Activated CD8-positive, alpha-beta memory T cell treated with anti-CD3 and anti-CD28 coated beads, Interleukin-2, amount 10 ng/mL, durations not matched to agents 7 days and 5 days (primary cell): ENCODE measurements at regions not wholly inside any gene's neighbourhood (a gene's known extent, or its start where the extent isn't known, plus 50 kb on each side); places are given as distances from the start of the nearest gene placed in this dataset.
"Not testable (repeated sequence)": the region's sequence is repeated elsewhere in the genome, so short reads cannot be mapped to it uniquely, and the experiment has no call there.

Experiments used
- ATAC-seq: fragments of 150-1000 bp; cut with Tn5 transposase; one replicate; pipeline ENCODE4 v1.10.0; 2021; ENCODE audit warnings: moderate library complexity
- CTCF ChIA-PET: fragments of 350-600 bp; sonication (Branson Sonifier 250); formaldehyde crosslinking; loops from one replicate; lab custom pipeline; 2021; ENCODE audit warnings: antibody characterized with exemption; lab: Charles Lee
- DNase-seq: peaks from one replicate; pipeline ENCODE4 v3.0.0-alpha.2; 2020
- H3K27ac Mint-ChIP-seq: one replicate; pipeline ENCODE4 v1.8.0; 2021; ENCODE audit warnings: mild to moderate bottlenecking, mixed read lengths
- H3K27me3 Mint-ChIP-seq: one replicate; pipeline ENCODE4 v1.8.0; 2021; ENCODE audit warnings: mixed read lengths
- H3K36me3 Mint-ChIP-seq: one replicate; pipeline ENCODE4 v1.8.0; 2021; ENCODE audit warnings: mild to moderate bottlenecking, mixed read lengths
- H3K4me1 Mint-ChIP-seq: one replicate; pipeline ENCODE4 v1.8.0; 2021; ENCODE audit warnings: mixed read lengths
- H3K4me3 Mint-ChIP-seq: one replicate; pipeline ENCODE4 v1.8.0; 2021; ENCODE audit warnings: mild to moderate bottlenecking, moderate library complexity, mixed read lengths
- H3K9me3 Mint-ChIP-seq: one replicate; pipeline ENCODE4 v1.8.0; 2022; ENCODE audit warnings: low read depth, mixed read lengths

DNA sequence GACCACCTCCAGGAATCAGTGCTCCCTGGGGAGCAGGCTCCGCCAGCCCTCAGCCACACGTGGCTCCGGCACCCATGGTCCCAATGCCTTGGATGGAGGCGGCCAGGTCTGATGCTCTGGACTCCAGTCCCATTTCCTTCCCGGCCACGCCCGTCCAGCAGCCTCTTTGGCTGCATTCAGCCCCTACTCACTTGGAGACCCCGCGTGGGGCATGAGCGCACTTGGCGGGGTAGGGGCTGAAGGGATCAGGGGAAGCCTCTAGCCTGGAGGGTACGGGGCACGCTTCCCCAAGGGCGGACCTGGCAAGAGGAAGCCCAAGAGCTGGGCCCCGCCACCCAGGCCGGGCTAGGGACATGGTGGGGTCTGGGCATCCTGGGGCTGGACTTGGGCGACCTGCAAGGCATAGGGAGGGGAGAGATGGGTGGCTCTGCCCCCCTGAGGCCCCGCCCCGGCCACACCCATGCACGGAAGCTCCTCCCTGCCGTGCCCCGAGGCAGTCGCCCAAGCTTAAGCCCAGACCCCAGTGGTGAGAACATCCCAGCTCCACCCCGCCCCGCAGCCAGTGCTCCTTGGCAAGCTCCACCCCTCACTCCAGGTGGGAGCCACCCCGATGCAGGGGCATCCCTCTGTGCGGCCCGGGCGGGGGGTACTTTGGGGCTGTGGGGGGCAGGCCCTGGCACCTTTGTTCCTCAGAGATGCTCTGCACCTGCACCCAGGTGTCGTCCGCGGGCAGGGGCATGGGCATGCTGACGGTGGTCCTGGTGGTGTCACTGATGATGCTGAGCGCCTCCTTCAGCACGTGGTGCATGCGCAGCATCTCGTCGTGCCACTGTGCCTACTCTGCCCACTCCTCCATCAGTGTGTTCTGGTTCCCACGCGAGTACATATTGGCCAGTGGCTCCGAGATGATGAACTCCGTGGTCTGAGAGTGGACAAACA lies 163.5 kb downstream of the GOLGA6L4 start:
- peak; percentile 34 for DNase-seq
- H3K9me3 Mint-ChIP-seq, result no peaks in the 10 kb centered on the region
- H3K4me1 Mint-ChIP-seq, result no peaks in the 10 kb centered on the region
- H3K27me3 Mint-ChIP-seq, result no peaks in the 10 kb centered on the region
- H3K27ac Mint-ChIP-seq, result no peak overlapping the region
- H3K4me3 Mint-ChIP-seq, result no peak overlapping the region
- CTCF ChIA-PET, result no interaction called here
- ATAC-seq, result no peak
- H3K36me3 Mint-ChIP-seq, result no peaks in the 10 kb centered on the region

DNA sequence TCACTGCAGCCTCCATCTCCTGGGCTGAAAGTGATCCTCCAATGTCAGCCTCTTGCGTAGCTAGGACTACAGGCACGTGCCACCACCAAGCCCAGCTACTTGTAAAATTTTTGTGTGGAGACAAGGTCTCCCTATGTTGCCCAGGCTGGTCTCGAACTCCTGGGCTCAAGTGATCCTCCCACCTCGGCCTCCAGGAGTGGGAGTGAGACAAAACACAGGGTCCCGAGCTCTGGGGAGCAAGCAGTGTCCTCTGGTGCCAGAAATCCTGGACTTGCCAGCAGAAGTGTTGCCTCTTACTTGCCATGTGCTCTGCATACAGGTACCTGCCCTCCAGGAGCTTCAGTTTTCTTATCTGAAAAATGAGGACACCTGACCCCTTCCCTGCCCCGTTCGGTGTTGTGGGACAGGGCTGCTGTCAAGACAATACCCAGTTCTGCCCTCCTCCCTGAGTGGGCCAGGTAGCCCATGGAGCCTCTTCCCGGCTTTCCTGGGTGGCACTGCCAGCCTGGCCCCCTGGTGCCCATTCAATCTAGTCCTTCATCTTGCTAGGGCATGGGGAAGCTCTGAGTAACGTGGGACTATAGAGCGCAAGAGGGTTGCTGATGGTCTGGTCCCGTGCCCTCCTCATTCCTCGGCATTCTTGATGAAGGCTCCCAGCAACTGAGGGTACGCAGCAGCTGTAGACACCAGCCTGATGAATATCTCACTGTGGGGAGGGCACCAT lies 164.6 kb downstream of the GOLGA6L4 start:
- H3K4me1 Mint-ChIP-seq, result no peaks in the 10 kb centered on the region
- H3K27me3 Mint-ChIP-seq, result no peaks in the 10 kb centered on the region
- peak; percentile 27 for DNase-seq
- H3K4me3 Mint-ChIP-seq, result no peak overlapping the region
- CTCF ChIA-PET, result no interaction called here
- H3K36me3 Mint-ChIP-seq, result no peaks in the 10 kb centered on the region
- ATAC-seq, result no peak
- H3K27ac Mint-ChIP-seq, result no peak overlapping the region
- no peaks in the 10 kb centered on the region for H3K9me3 Mint-ChIP-seq

DNA sequence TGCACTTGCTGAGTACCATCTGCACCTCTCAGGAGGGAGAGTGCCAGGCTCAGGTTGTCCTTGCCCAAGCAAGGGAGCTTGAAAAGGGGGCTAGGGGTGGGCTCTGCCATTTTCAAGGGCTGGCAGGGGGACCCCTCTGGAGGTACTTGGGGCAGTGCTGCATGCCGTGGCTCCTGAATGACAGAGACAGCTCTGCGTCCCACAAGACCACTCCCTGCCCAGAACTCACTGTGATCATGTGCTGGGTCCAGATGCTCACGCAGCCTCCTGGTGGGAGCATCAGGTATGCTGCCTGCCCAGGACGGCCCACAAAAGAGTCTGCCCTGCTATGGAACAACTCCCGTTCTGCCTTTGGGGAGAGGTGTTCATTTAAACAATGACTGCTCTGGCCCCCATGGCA lies 165.2 kb downstream of the GOLGA6L4 start:
- H3K36me3 Mint-ChIP-seq, result no peaks in the 10 kb centered on the region
- no peaks in the 10 kb centered on the region for H3K9me3 Mint-ChIP-seq
- H3K27me3 Mint-ChIP-seq, result no peaks in the 10 kb centered on the region
- DNase-seq (peak; percentile 16), ATAC-seq (no peak)
- CTCF ChIA-PET, result no interaction called here
- no peaks in the 10 kb centered on the region for H3K4me1 Mint-ChIP-seq
- H3K27ac Mint-ChIP-seq, result no peak overlapping the region
- H3K4me3 Mint-ChIP-seq, result no peak overlapping the region

DNA sequence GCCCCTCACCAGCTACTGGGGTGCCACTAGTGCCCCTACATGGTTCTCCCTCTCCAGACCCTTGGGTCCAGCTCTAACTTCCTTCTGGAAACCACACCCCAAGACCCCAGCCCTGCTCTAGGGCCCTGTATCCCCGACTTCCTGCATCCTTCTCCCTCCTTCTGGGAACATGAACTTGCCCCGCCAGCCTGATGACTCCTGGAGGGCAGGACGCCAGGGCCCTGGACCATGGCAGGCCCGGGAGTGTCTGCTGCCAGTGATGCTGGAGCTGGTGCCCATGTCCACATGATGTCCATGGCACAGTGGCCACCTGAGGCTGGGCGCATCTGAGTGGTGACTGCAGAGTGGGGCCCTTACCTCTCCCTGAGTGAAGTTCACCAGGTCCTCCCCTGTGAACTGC lies 165.9 kb downstream of the GOLGA6L4 start:
- DNase-seq, H3K27ac Mint-ChIP-seq, H3K4me3 Mint-ChIP-seq, H3K27me3 Mint-ChIP-seq, H3K9me3 Mint-ChIP-seq, H3K36me3 Mint-ChIP-seq, ATAC-seq, CTCF ChIA-PET, H3K4me1 Mint-ChIP-seq: not testable (repeated sequence)

DNA sequence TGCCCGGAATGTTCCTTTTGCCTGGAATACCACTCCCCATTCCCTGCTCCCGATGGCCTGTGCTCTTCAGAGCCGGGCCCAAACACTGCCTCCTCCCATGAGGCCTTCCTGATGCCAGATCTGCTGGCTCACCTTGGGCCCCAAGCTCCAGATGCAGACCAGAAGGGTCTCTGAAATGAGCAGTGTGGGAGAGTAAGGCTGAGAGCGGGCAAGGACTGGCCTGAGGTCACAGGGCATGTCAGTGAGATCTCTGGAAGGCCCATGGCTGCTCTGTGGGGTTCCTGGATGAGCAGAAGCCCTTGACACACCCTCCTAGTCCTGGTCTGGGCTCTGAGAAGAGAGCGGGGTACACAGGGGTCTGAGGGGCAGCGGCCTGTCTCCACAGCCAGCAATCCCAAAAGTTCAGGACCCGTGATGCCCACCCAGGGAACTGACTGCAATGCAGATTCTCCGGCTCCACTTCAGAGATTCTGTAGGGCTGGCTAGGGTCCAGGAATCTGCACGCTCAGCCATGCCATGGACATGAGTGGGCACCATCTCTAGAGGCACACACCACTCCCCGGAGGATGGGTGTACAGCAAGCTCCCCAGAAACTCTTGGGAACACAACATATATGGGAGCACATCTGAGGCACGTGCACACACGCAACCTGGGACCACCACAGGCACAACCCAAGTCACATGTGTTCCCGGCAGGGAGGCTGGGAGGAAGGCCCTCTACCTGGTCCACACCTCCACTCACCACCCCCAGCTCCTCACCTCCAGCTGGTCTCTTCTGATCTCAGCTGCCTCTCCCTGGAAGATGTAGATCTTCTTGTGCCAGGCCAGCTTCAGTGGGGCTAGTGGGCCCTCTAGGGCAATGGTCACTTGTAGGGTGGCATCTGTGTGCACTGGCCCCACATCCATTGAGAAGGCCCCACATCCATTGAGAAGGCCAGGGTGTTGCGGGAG lies 166.6 kb downstream of the GOLGA6L4 start:
- H3K9me3 Mint-ChIP-seq, H3K36me3 Mint-ChIP-seq, H3K27ac Mint-ChIP-seq, DNase-seq, H3K27me3 Mint-ChIP-seq, CTCF ChIA-PET, H3K4me3 Mint-ChIP-seq, ATAC-seq, H3K4me1 Mint-ChIP-seq: not testable (repeated sequence)

DNA sequence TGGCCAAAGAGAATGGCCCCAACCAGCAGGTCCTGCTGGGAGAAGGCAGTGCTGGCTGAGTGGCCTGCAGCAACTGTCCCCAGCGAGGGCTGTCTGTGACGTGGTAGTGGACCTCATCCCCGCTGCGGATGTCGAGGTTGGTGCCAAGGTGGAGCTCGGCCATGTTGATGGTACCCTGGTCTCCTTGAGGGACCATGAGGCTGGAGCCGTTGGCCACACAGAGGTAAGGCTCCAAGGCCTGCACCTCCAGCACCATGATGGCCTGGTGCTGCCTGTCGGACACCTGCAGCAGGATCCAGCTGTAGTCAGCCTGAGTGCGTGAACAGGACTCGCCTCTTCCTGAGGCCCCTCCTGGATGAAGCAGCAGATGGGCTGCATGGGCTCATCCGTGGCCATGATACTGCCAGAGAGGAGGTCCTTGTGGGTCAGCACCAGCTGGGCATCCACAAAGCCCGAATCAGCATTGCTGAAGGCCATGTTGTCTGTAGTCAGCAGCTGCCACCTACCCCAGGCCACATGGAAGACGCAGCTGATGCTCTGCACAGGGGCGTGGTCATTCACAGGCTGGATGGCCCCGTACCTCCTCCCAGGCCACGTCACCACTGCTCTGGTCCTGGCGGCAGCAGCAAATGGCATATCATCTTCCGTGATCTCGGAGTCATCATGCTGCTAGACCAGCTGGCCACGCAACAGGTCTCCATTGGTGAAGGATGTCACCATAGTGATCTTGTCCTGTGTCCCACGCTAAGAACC lies 167.5 kb downstream of the GOLGA6L4 start:
- no peak overlapping the region for H3K4me3 Mint-ChIP-seq
- CTCF ChIA-PET, result no interaction called here
- no peaks in the 10 kb centered on the region for H3K36me3 Mint-ChIP-seq
- no peaks in the 10 kb centered on the region for H3K9me3 Mint-ChIP-seq
- no peak overlapping the region for H3K27ac Mint-ChIP-seq
- H3K27me3 Mint-ChIP-seq, result no peaks in the 10 kb centered on the region
- no peak for ATAC-seq
- no peaks in the 10 kb centered on the region for H3K4me1 Mint-ChIP-seq
- no peak for DNase-seq

DNA sequence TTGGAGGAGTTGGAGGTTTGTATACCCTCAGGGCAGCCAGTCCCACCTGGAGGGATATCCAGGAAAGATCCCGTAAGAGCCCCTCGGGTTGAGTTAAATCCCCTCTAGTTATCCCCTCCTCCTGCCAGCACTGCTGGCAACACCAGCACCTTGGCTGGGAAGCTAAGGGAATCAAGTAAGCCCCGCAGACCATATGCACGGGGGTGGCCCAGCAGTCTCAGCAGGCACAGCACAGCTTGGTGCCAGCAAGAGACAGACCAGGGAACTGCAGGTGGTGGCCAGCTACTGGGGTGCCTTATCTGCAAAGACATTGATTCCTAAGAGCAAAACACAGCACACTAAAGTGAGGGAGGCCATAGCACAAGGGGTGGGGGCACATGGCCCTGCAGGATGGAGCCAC lies 173.8 kb downstream of the GOLGA6L4 start:
- DNase-seq, ATAC-seq, H3K9me3 Mint-ChIP-seq, H3K27ac Mint-ChIP-seq, CTCF ChIA-PET, H3K4me3 Mint-ChIP-seq, H3K36me3 Mint-ChIP-seq, H3K27me3 Mint-ChIP-seq, H3K4me1 Mint-ChIP-seq: not testable (repeated sequence)

DNA sequence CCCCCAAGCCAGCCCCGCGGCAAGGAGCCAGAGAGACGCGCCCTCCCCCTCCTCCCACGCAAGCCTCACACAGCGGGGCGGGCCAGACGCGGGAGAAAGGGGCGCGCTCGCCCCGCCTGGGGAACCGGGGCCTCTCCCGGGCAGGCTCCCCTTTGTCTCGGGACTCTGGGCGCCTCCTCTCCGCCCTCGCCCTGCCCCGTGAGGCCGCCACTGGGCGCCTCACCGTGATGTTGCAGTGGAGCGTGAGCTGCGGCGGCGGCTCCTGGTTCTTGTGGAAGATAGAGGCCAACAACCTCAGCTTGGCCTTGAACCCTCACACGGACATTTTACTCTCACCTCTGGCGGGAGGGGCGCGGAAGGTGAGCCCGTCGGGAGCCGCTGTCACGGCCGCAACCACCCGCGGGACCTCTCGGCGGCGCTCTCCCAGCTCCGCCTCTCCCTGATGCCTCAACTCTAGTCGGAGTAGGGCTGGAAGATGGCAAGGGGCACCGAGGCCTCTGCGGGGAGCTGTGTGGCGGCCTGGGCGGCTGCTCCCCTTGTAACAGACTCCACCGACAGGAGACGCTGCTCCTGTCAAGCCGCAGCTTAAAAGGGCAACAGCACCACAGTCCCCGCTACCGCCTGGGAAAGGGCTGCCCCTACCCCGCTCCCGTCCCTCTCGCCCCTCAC lies 179.2 kb upstream of the ZSCAN2 start:
- H3K4me3 Mint-ChIP-seq, CTCF ChIA-PET, H3K9me3 Mint-ChIP-seq, ATAC-seq, H3K27ac Mint-ChIP-seq, H3K36me3 Mint-ChIP-seq, H3K4me1 Mint-ChIP-seq, DNase-seq, H3K27me3 Mint-ChIP-seq: not testable (repeated sequence)

DNA sequence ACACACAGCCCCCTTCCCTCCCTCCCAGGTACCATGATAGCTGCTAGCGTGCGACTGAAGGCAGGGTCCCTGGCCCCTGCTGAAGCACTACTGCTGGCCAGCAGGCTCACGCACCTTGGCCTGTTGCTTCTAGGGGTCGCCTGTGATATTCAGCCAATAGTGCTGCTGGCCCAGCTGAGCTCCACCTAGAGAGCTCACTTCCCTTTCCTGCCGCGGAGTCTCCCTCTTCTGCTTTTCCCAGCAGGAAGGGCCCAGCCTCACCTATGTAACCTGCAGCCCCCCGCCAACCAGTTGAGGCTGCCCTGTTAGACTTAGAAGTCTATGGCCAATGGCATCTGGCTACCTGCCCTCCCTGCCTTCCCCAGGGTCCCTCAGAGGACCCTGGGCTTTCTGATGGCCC lies 175.5 kb upstream of the ZSCAN2 start:
- DNase-seq, H3K9me3 Mint-ChIP-seq, H3K36me3 Mint-ChIP-seq, CTCF ChIA-PET, ATAC-seq, H3K27ac Mint-ChIP-seq, H3K4me3 Mint-ChIP-seq, H3K4me1 Mint-ChIP-seq, H3K27me3 Mint-ChIP-seq: not testable (repeated sequence)

DNA sequence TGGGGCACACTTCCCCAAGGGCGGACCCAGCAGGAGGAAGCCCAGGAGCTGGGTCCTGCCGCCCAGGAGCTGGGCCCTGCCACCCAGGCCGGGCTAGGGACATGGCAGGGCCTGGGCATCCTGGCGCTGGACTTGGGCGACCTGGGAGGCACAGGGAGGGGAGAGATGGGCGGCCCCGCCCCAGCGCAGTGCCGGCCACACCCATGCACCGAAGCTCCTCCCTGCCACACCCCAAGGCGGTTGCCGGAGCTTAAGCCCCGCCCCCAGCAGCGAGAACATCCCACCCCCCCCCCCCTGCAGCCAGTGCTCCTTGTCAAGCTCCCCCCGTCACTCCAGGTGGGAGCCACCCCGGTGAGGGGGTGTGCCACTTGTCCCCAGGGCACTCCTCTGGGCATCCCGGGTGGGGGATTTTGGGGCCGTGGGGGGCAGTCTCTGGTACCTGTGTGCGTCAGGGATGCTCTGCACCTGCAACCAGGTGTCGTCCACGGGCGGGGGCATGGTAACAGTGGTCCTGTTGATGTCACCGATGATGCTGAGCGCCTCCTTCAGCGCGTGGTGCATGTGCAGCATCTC lies 127.4 kb upstream of the ZSCAN2 start:
- H3K36me3 Mint-ChIP-seq, H3K4me1 Mint-ChIP-seq, DNase-seq, H3K27me3 Mint-ChIP-seq, CTCF ChIA-PET, H3K4me3 Mint-ChIP-seq, H3K27ac Mint-ChIP-seq, ATAC-seq, H3K9me3 Mint-ChIP-seq: not testable (repeated sequence)

DNA sequence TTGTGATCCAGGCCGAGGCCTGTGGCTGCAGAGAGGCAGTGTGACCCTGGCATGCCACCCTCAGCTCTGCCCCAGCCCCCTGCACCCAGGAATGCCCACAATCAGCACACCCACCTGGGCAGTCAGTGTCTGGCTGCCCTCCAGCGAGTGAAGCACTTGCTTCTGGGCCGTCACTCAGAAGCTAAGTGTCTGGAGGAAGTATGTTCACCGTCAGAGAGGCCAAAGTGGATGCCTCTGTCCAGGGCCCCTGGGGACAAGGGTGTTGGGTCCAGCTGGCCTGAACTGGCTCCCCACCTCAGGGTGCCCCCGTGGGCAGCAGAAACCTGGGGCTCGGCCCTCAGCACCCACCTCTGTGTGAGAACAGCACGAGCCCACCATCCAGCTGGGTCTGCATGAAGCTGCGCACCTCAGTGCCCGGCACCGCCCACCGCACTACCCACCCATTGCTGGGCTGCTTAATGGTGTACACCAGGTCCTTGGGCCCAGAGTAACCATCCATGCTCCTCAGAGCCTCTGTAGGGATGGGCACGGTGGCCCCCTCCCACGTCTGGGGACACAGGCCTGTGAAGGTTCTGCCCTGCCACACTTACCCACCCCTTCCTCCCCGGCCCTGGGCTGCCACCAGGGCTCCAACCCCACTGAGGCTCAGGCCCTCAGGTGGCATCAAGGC lies 124.3 kb upstream of the ZSCAN2 start:
- ATAC-seq, H3K27me3 Mint-ChIP-seq, H3K36me3 Mint-ChIP-seq, H3K4me1 Mint-ChIP-seq, DNase-seq, H3K9me3 Mint-ChIP-seq, H3K4me3 Mint-ChIP-seq, H3K27ac Mint-ChIP-seq, CTCF ChIA-PET: not testable (repeated sequence)

DNA sequence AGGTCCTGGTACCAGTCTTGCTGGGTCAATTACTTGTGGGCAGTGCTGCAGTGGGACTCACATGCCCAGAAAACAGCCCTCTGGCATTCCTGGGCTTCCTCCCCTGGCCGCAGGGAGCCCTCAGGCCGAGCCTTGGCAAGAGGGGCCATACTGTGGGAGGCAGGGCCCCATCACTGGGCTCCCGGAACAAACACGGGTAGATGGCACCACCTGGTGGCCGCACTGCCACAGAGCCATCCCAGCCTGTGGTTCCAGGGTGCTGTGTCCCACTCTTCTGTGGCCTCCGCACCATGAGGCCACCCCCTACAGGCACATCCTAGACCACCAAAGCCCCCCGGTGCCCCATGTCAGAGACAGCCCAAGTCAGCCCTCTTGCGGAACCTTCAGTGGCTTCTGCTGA lies 123.3 kb upstream of the ZSCAN2 start:
- ATAC-seq, result peak; percentile 86
- DNase-seq, H3K4me3 Mint-ChIP-seq, H3K27me3 Mint-ChIP-seq, H3K9me3 Mint-ChIP-seq, H3K4me1 Mint-ChIP-seq, CTCF ChIA-PET, H3K27ac Mint-ChIP-seq, H3K36me3 Mint-ChIP-seq: not testable (repeated sequence)
